Colonic mucosa (tissue), 4 donors: ENCODE measurements at regions not wholly inside any gene's neighbourhood (a gene's known extent, or its start where the extent isn't known, plus 50 kb on each side); places are given as distances from the start of the nearest gene placed in this dataset.
"Not testable (repeated sequence)": the region's sequence is repeated elsewhere in the genome, so short reads cannot be mapped to it uniquely, and the experiment has no call there.

Experiments used
- DNase-seq: peaks from one replicate; pipeline ENCODE4 v3.0.0-alpha.2; 2020
- H3K27ac ChIP-seq: fragments of 200-600 bp; one replicate; pipeline ENCODE4 v1.8.0; 2021
- H3K27me3 ChIP-seq: fragments of 200-600 bp; one replicate; pipeline ENCODE4 v1.8.0; 2021
- H3K36me3 ChIP-seq: fragments of 200-600 bp; one replicate; pipeline ENCODE4 v1.8.0; 2021
- H3K4me1 ChIP-seq: fragments of 200-600 bp; one replicate; pipeline ENCODE4 v1.8.0; 2021; ENCODE audit warnings: mild to moderate bottlenecking
- H3K4me3 ChIP-seq: fragments of 200-600 bp; one replicate; pipeline ENCODE4 v1.8.0; 2021
- H3K9ac ChIP-seq, 2 donors: one replicate each; pipeline ENCODE4 v1.7.0; 2013; ENCODE audit warnings: control low read depth in 2 of 2, low read depth in 2 of 2, low read length in 2 of 2
- H3K9me3 ChIP-seq: fragments of 200-600 bp; one replicate; pipeline ENCODE4 v1.8.0; 2021
- intact Hi-C: fragments of 100-400 bp; cut with DNase I; formaldehyde crosslinking; loops from one replicate; pipeline ENCODE4 v1.14.1; 2022
- TF ChIP-seq, protein P1 (sequence below): fragments of 200-600 bp; IDR thresholded peaks from one replicate; pipeline ENCODE4 v1.8.0; 2022; ENCODE audit warnings: antibody characterized with exemption, mild to moderate bottlenecking
- donor health status: healthy.
- donor health status: DM: no; HTN: no; CAD: no.
- donor health status: DM: no; HTN: no; CAD: no.

GRCh38 chr17:45639297-45639849 lies 144.7 kb upstream of the CRHR1 start:
- TF ChIP-seq, protein P1, sequence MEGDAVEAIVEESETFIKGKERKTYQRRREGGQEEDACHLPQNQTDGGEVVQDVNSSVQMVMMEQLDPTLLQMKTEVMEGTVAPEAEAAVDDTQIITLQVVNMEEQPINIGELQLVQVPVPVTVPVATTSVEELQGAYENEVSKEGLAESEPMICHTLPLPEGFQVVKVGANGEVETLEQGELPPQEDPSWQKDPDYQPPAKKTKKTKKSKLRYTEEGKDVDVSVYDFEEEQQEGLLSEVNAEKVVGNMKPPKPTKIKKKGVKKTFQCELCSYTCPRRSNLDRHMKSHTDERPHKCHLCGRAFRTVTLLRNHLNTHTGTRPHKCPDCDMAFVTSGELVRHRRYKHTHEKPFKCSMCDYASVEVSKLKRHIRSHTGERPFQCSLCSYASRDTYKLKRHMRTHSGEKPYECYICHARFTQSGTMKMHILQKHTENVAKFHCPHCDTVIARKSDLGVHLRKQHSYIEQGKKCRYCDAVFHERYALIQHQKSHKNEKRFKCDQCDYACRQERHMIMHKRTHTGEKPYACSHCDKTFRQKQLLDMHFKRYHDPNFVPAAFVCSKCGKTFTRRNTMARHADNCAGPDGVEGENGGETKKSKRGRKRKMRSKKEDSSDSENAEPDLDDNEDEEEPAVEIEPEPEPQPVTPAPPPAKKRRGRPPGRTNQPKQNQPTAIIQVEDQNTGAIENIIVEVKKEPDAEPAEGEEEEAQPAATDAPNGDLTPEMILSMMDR, result no peak
- no peak for DNase-seq
- Histone ChIP-seq H3K4me3 (no peak overlapping the region), H3K9me3 (no peaks in the 10 kb centered on the region), H3K27ac (no peak overlapping the region), H3K9ac (no peak overlapping the region), H3K4me1 (no peaks in the 10 kb centered on the region), H3K27me3 (no peaks in the 10 kb centered on the region), H3K36me3 (no peaks in the 10 kb centered on the region)
- intact Hi-C loops, result no loop called here

GRCh38 chr17:45640141-45640850 lies 143.8 kb upstream of the CRHR1 start:
- no peaks in the 10 kb centered on the region for H3K9me3 ChIP-seq
- H3K36me3 ChIP-seq, result no peaks in the 10 kb centered on the region
- no peak overlapping the region for H3K9ac ChIP-seq
- H3K4me1 ChIP-seq, result no peaks in the 10 kb centered on the region
- H3K4me3 ChIP-seq, result no peak overlapping the region
- peak; percentile 62 for DNase-seq
- intact Hi-C loops, result loop anchor here (1.0 kb wide), 1 partner anchor 192 kb away; no protein-coding TSS in a partner anchor
- no peaks in the 10 kb centered on the region for H3K27me3 ChIP-seq
- no peak overlapping the region for H3K27ac ChIP-seq
- TF ChIP-seq, protein P1, result peak; percentile 97

DNA sequence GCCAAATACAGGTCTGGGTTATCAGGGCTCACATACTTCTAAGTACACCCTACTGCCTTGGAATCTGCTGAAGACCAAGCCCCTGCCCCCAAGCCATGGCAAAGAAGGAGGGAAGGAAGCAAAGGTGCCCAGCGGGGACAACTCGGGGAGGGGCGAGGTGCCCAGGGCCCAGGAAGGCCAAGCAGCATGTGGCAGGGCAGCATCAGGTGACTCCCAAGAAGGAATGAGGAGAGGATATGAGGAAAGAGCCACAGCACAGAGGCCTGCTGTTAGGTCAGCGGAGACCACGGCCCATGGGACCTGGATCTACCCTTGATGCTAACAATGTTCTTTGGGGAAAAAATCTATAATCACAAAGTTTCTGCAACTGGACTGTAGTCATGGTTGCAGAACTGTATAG lies 142.6 kb upstream of the CRHR1 start:
- Histone ChIP-seq H3K27me3 (no peaks in the 10 kb centered on the region), H3K36me3 (no peaks in the 10 kb centered on the region), H3K4me1 (no peaks in the 10 kb centered on the region), H3K27ac (no peak overlapping the region), H3K9me3 (no peaks in the 10 kb centered on the region), H3K9ac (no peak overlapping the region), H3K4me3 (no peak overlapping the region)
- no peak for DNase-seq
- TF ChIP-seq, protein P1, result no peak
- intact Hi-C loops, result no loop called here

GRCh38 chr17:45643591-45643990 lies 140.5 kb upstream of the CRHR1 start:
- H3K27me3 ChIP-seq, result no peaks in the 10 kb centered on the region
- no peak overlapping the region for H3K27ac ChIP-seq
- no peak overlapping the region for H3K4me3 ChIP-seq
- intact Hi-C loops, result no loop called here
- H3K9ac ChIP-seq, result no peak overlapping the region
- no peak for DNase-seq
- TF ChIP-seq, protein P1, result no peak
- no peaks in the 10 kb centered on the region for H3K9me3 ChIP-seq
- no peaks in the 10 kb centered on the region for H3K4me1 ChIP-seq
- H3K36me3 ChIP-seq, result no peaks in the 10 kb centered on the region

GRCh38 chr17:45644637-45645036 lies 139.5 kb upstream of the CRHR1 start:
- H3K27ac ChIP-seq, H3K9me3 ChIP-seq, DNase-seq, H3K36me3 ChIP-seq, H3K27me3 ChIP-seq, intact Hi-C loops, H3K4me3 ChIP-seq, H3K4me1 ChIP-seq, H3K9ac ChIP-seq: not testable (repeated sequence)

DNA sequence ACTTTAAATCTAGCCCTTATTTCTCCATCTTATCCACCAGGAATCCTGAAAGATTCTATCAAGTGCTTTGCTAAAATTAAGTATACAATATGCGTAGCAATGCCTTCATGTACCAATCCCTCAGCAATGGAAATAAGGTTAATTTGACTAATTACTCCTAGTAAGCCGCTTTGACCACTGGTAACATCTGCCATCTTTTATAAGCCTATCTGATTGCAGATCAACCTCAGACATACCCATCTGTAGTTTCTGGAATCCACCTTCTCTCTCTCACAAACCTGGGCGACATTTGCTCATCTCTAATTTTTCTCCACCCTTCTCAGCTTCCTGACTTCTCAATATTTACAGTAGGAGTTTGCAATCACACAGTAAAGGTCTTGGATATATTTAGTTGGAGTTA lies 138.8 kb upstream of the CRHR1 start:
- intact Hi-C loops, result no loop called here
- no peak overlapping the region for H3K4me3 ChIP-seq
- TF ChIP-seq, protein P1, result no peak
- no peak overlapping the region for H3K9ac ChIP-seq
- no peak for DNase-seq
- no peaks in the 10 kb centered on the region for H3K9me3 ChIP-seq
- H3K27me3 ChIP-seq, result no peaks in the 10 kb centered on the region
- H3K4me1 ChIP-seq, result no peaks in the 10 kb centered on the region
- no peaks in the 10 kb centered on the region for H3K36me3 ChIP-seq
- H3K27ac ChIP-seq, result no peak overlapping the region
